ENCODE measurements at regions not wholly inside any gene's neighbourhood (a gene's known extent, or its start where the extent isn't known, plus 50 kb on each side); places are given as distances from the start of the nearest gene placed in this dataset.
"Not testable (repeated sequence)": the region's sequence is repeated elsewhere in the genome, so short reads cannot be mapped to it uniquely, and the experiment has no call there.

- ATAC-seq (no peak), DNase-seq (no peak)
- no peaks in the 10 kb centered on the region for H3K9me3 ChIP-seq
- TF ChIP-seq, protein P1, sequence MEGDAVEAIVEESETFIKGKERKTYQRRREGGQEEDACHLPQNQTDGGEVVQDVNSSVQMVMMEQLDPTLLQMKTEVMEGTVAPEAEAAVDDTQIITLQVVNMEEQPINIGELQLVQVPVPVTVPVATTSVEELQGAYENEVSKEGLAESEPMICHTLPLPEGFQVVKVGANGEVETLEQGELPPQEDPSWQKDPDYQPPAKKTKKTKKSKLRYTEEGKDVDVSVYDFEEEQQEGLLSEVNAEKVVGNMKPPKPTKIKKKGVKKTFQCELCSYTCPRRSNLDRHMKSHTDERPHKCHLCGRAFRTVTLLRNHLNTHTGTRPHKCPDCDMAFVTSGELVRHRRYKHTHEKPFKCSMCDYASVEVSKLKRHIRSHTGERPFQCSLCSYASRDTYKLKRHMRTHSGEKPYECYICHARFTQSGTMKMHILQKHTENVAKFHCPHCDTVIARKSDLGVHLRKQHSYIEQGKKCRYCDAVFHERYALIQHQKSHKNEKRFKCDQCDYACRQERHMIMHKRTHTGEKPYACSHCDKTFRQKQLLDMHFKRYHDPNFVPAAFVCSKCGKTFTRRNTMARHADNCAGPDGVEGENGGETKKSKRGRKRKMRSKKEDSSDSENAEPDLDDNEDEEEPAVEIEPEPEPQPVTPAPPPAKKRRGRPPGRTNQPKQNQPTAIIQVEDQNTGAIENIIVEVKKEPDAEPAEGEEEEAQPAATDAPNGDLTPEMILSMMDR (IDR thresholded peaks at IDR 0.05) = no peak
- H3K4me1 ChIP-seq (ENCODE audit: low read depth) = no peaks in the 10 kb centered on the region
- no peak overlapping the region for H3K4me3 ChIP-seq
- intact Hi-C loops (cut with DNase I, micrococcal nuclease) = no loop called here
- H3K36me3 ChIP-seq (ENCODE audit: low read depth) = no peaks in the 10 kb centered on the region
Measured at GRCh38 chr5:123997462-123998215, 485.7 kb downstream of the CSNK1G3 start.

DNA sequence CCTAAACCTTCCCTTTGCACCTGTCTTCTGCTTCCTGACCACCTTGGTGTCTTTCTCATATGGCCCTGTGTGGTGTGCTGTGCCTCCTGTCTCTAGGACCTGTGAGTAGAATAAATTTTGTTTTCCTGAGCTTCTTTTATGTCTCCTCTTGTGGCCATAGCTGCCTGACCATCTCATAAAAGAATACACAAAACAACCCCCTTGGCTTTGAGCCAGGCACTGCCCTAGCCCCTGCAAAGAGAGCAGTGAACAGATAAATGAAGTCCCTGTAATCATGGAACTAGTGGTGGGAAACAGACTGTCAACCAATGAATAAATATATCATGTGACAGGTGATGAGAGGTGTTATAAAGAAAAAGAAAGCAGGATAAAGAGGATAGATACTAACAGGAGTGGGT lies 485.1 kb downstream of the CSNK1G3 start:
- no peaks in the 10 kb centered on the region for H3K9me3 ChIP-seq
- ATAC-seq = no peak
- TF ChIP-seq, protein P1 (IDR thresholded peaks at IDR 0.05) = no peak
- no peaks in the 10 kb centered on the region for H3K4me1 ChIP-seq (ENCODE audit: low read depth)
- DNase-seq = no peak
- no peak overlapping the region for H3K4me3 ChIP-seq
- no peaks in the 10 kb centered on the region for H3K36me3 ChIP-seq (ENCODE audit: low read depth)
- intact Hi-C loops (cut with DNase I, micrococcal nuclease) = no loop called here

DNA sequence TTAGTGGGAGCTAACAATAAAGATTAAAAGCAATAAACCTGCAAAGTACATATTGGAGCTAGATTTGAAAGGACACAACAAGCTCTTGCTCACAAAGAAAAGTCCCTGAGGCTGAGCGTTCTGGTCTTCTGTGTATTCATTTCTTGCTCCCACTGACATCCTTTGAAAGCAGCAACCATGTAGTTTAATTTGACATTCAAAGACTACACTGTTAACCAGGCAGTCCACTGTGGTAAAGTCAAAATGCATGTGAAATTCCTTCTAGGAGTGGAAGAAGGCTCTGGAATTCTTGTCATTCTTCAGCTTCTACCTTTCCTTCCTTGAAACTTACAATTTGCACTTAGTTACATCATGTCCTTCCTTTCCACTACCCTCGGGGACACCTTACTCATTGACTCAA lies 480.7 kb downstream of the CSNK1G3 start:
- Histone ChIP-seq H3K36me3 (ENCODE audit: low read depth) (no peaks in the 10 kb centered on the region), H3K4me1 (ENCODE audit: low read depth) (no peaks in the 10 kb centered on the region), H3K4me3 (no peak overlapping the region), H3K9me3 (no peaks in the 10 kb centered on the region)
- TF ChIP-seq, protein P1 (IDR thresholded peaks at IDR 0.05) = no peak
- ATAC-seq (no peak), DNase-seq (no peak)
- intact Hi-C loops (cut with DNase I, micrococcal nuclease) = no loop called here

GRCh38 chr5:123987956-123988355 lies 476.0 kb downstream of the CSNK1G3 start:
- ATAC-seq (no peak), DNase-seq (no peak)
- Histone ChIP-seq H3K4me3 (no peak overlapping the region), H3K9me3 (no peaks in the 10 kb centered on the region), H3K36me3 (ENCODE audit: low read depth) (no peaks in the 10 kb centered on the region), H3K4me1 (ENCODE audit: low read depth) (no peaks in the 10 kb centered on the region)
- TF ChIP-seq, protein P1 (IDR thresholded peaks at IDR 0.05) = no peak
- intact Hi-C loops (cut with DNase I, micrococcal nuclease) = no loop called here

DNA sequence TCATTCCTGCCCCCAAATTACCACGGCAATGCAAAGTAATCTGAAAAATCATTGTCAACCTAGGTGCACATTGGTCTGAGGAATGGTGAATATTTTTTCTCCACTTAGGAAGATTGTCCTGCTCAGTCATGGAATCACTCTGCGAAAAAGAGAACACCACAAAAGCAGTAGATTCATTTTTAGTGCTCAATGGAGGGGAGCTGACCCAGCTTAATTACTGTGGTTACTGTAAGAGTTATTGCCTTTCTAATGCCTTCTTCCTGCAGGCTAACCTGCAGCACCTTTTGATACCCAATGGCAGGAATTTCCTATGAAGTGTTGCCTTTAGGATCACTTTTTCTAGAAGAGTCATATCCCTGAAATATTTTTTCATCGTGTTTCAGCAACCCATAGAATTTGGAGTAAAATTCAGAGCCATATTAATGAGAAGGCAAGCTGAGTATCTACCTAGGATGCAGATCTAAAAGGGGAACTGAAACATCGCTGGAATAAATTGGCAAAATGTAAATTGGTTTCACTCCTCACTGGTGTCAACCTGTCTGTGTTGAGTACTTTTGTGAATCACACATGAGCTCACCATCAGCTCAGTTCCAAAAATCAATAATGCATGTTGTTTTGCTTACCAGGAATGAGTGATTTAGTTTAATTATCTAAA lies 464.5 kb downstream of the CSNK1G3 start:
- Histone ChIP-seq H3K4me1 (ENCODE audit: low read depth) (no peaks in the 10 kb centered on the region), H3K4me3 (no peak overlapping the region), H3K9me3 (no peaks in the 10 kb centered on the region), H3K36me3 (ENCODE audit: low read depth) (no peaks in the 10 kb centered on the region)
- ATAC-seq (no peak), DNase-seq (no peak)
- TF ChIP-seq, protein P1 (IDR thresholded peaks at IDR 0.05) = no peak
- intact Hi-C loops (cut with DNase I, micrococcal nuclease) = no loop called here

DNA sequence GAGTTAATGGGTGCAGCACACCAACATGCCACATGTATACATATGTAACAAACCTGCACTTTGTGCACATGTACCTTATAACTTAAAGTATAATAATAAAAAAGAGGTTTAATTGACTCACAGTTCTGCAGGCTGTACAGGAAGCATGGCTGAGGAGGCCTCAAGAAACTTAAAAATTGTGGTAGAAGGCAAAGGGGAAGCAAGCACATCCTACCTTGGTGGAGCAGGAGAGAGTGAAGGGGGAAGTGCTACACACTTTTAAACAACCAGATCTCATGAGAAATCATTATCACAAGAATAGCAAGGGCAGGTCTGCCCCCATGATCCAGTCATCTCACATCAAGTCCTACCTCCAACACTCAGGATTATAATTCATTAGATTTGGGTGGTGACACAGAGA lies 463.5 kb downstream of the CSNK1G3 start:
- H3K9me3 ChIP-seq; DNase-seq; H3K4me3 ChIP-seq; ATAC-seq; H3K36me3 ChIP-seq (ENCODE audit: low read depth); intact Hi-C loops (cut with DNase I, micrococcal nuclease); H3K4me1 ChIP-seq (ENCODE audit: low read depth): not testable (repeated sequence)

Data from mucosa of descending colon (tissue), 3 donors.